ENCODE measurements at regions not wholly inside any gene's neighbourhood (a gene's known extent, or its start where the extent isn't known, plus 50 kb on each side); places are given as distances from the start of the nearest gene placed in this dataset.
"Not testable (repeated sequence)": the region's sequence is repeated elsewhere in the genome, so short reads cannot be mapped to it uniquely, and the experiment has no call there.

DNA sequence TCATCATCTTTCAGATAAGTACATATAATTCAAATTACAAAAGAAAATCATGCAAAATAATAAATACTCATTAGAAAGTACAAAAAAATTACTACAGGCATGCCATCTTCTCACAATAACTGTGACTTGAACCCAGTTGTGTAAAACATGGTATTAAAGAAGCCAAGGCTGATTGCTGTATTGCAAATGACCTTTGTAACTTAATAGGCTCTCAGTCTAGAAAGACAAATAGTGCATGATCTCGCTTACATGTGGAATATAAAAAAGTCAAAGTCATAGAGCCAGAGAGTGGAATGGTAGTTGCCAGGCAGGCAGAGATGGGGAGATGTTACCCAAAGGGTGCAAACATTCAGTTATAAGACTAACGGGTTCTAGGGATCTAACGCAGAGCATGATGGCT, 626.1 kb downstream of the COL12A1 start:
- DNase-seq (ENCODE audit: low spot score), result no peak

DNA sequence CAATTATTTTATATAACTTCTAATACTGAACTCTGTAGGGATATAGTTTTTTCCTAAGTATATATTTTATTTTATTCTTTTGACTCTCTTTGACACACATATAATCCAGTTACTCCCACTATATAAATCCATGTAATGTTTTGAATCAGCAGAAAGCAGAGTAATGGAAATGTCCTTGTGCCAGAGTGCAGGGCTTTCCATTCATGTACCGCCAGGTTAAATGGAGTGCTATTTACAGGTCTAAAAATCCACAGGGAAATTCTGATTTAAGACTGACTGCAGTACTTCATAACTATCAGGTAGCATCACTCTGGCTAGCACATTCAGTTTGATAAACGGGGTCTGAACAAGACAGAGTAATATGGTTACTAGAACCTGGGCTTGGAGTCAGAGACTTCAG, 626.8 kb downstream of the COL12A1 start:
- no peak for DNase-seq (ENCODE audit: low spot score)

DNA sequence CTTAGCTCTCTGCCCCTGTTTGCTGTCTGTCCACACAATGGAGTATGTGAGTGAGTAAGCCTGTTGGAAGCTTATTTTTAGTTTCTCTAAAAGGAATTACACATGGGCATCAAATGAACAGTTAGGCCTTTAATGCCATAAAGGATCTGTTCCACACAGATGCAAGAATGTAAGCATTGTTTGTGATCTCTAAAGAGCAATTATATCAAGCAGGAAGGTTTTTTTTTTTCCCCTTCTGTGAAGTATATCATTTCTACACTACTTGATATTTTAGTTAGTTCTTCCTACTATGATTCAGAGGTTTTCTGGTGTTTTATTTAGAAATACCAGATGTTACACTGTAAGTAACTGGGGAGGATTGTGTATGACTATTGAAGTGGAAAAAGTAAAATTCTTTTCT, 627.5 kb downstream of the COL12A1 start:
- peak; percentile 26 for DNase-seq (ENCODE audit: low spot score)

DNA sequence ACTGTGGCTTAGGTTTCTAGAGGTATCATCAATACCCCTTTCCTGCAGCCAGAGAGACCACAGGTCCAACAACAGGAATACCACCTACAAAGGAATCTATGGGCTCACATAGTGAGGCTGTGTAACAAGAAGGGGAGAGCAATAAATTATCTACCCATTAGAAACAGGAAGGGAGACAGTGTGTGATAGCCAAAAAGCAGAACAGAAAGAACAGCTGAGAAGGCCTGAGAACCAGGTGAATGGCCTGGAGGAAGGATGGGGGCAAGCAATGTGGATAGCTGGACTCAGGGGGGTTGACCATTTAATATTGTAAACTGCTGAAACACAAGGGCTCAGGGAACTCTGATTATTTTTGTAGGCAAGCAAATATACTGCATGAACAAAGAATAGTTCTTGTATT, 628.2 kb downstream of the COL12A1 start:
- no peak for DNase-seq (ENCODE audit: low spot score)

DNA sequence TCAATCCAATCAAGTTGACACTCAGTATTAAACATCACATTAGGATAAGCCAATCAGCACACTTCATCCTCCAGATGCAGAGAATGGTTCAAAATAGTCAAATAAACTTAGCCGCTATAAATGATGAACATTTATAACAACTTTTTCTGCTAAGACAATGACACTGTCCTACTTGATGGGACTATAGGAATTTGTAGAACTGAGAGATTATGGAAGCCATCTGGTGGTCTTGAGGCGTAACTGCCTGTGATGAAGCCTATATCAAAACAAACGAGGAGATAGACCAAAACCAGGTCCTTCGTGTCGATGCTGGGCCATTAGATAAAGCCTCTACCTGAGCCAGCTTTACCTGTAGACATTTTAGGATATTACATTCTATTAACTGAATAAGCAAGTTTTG, 631.1 kb downstream of the COL12A1 start:
- DNase-seq (ENCODE audit: low spot score), result peak; percentile 55

DNA sequence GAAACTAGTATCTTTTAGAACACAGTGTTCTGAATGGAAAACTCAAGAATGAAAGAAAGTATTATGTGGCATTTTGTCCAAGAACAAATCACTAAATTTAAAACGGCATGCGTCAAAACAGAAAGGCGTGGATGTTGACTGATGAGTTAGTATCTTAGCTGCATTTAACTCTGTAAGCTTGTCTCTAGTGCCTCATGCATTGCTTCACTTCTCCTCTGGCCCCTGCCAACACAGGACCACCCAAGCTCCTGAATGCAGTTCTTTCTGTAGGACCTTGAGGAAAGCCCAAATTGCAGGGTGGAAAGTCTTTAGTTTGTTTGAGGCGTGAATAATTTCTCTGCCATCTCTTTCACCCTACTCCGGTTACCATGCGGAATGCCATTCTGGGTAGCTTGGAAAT, 632.2 kb downstream of the COL12A1 start:
- DNase-seq (ENCODE audit: low spot score), result no peak

DNA sequence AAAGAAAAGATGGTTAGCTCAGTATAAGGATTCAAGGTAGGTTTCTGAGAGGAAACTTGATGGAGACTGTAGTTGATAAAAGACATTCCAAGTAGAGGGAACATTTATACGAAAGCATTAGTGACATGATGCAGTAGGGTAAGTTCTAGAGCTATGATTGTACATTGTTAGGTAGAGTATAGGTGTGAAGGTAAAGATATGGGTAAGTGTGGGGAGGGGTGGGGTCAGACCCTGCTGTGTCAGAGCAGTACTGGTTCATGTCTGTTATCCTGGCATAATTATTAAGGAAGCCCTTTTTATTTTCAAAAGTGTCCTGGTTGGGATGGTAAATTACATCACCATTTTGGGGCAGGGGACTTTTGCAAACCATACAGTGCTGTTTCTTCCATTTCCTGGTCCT, 635.8 kb downstream of the COL12A1 start:
- DNase-seq (ENCODE audit: low spot score), result no peak

DNA sequence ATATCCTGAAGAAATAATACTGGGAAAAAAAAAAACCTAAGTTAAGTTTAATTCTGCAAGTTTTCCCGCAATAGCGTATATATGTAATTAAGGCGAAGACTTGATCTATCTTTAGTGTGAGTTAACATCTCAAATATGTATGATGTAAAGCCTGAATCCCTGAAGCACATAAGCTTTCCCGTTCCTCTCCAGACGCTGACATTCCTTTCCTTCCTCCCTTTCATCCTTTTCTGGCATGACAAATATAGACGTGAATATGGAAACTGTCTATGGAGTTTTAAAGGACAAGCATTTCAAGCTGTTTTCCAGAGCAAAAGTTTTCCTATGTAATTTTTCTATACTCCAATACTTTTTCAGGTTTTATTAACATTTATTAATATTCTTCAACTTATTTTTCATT, 637.0 kb downstream of the COL12A1 start:
- peak; percentile 75 for DNase-seq (ENCODE audit: low spot score)

DNA sequence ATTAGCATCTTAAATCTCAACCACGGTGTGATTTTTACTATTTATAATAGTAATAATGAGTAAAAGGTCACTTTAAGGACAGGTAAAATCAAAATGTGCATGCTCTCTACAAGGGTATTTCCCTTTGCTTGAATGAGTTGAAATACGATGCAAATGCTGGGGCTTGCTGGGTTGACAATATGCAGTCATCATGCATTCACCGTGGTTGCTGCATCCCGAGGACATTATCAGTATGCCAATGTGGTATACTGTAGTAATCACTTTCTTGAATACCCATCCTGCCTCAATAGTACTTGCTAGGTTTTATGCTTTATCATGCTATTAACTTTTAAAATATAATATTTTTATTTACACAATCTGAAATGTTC, 637.9 kb downstream of the COL12A1 start:
- not testable (repeated sequence) for DNase-seq (ENCODE audit: low spot score)

DNA sequence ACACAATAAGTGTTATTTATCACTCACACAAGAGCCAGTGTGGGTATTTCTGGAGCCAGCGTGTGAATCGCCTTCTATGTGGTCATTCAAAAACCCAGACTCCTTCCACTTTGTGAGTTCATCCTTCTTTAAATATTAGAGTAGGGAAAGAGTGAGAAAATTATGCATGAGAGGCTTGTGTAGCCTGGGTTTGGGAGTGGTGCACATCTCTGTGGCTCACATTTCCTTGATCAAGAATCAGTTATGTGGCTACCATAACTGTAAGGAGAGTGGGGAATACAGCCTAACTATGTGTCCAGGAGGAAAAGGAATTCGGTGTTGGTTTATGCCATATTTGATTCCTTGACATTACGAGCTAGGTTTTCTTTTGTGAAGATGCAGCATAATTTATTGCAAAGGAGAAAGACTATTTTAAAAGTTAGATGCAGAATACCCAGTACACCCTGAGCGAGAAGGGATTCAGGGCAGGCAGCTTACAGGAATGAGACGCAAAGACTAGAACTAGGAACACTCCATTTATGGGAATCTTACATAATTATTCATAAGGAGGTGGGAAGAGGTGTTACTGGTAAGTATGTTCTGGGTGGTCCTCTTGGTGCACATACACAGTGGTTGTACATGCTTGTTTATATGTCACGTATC, 638.5 kb downstream of the COL12A1 start:
- no peak for DNase-seq (ENCODE audit: low spot score)

DNA sequence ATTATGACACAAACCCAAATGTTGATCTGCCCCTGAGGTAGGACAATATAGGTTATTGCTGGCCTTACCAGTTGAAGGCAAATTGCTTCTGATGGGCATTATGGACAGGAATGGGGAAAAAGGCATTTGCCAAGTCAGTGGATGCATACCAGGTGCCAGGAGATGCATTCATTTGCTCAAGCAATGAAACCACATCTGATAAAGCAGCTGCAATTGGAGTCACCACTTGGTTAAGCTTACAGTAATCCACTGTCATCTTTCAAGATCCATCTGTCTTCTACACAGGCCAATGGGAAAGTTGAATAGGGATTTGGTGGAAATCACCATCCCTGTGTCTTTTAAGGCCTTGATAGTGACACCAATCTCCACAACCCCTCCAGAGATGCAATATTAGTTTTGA, 648.6 kb downstream of the COL12A1 start:
- no peak for DNase-seq (ENCODE audit: low spot score)

DNA sequence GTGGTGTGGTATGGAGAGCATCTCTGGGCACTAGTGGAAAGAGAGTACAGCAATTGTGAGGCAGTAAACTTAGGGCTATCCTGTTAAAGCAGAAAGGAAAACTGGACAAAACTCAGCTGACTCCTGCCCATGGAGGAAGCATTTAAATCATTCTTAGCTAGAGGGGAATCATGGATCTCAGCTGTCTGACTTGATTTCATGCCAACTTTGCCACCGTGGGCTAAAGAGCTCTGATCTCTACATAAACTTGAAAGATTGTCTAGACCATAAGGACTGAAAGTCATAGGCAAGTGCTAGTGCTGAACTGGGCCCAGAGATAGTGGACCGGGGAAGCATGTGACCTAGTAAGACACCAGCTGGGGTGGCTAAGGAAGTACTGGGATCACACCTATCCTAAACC, 651.8 kb downstream of the COL12A1 start:
- no peak for DNase-seq (ENCODE audit: low spot score)

DNA sequence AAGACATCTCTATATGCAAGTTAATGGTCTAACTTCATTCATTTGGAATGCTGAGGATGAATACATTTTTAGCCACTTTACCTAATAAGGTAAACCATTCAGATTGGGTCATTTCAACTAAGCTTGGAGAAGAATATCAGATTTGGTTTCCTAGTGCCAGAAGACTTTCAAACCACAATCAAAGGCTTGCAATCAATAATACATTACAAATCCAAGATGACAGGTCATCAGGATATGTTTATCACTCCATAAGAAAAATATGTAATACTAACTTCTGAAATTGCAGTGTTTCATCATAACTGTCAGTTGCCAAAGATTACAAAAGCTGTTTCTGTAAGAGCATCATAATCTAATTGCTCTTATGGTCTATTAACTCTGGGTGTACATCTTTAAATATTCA, 654.0 kb downstream of the COL12A1 start:
- no peak for DNase-seq (ENCODE audit: low spot score)

DNA sequence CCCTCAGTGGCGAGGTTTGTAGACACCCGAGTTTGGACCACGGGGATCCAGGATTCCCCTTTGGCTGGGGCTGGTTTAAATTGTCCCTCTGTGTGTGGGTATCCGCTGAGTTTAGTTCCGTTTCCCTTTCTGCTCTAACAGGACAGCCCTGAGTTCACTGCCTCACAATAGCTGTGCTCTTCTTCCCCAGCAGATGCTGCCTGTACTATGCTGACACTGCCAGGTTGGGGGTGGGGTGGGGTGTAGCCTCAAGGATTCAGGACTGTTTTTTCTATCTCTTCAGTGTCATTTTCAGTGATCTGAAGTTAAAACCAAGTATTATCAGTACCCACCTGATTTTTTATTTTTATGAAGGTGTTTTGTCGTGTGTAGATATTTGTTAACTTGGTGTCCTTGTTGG, 655.0 kb downstream of the COL12A1 start:
- no peak for DNase-seq (ENCODE audit: low spot score)

DNA sequence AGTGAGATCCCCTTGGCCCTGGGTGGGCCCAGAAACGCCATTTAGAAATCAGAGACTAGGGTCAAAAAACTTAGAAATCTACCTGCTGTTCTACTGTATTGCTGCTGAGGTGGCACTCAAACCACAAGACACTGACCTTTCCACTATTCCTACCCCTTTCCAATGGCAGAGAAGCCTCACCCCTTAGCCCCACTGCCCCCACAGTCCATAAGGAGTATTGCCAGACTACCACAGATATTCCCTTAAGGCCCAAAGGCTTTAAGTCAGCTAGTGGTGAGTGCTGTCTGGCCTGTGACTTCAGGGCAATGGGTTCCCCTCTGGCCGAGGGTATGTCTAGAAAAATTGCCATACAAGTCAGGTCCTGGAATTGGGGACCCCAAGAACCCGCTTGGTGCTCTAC, 656.1 kb downstream of the COL12A1 start:
- no peak for DNase-seq (ENCODE audit: low spot score)

DNA sequence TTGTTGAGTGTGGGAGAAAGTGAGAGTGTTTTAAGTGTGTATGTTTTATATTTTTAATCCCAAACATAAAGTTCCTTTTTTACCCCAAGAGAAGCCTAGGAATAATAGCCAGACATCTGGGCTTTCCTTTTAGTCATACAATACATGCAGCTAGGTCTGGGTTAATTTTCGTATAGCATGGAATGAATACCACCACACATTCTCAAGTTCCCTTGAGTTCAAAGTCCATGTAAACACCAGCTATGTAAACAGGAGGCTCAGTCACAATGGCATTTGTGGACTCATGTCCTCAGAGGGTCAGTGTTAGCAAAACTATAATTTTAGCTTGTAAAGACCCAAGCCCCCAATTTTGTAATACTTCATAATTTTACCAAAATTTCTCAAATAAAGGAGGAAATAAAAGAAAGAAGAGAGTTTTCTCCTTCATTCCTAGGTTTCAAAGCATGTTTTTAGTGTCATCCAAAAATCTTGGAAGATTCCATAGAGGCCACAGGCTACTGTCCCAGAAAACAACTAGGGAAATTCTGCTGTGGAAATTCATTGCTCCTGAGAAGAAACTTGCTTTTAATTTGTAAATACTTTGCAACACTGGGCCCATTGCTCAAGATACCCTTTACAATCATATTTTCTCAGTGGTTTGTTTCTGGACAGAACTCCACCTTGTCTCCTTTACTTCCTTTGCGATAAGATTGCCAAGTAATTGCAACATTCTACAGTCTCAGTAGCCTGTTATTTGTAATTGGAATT, 671.2 kb downstream of the COL12A1 start:
- DNase-seq (ENCODE audit: low spot score), result no peak

DNA sequence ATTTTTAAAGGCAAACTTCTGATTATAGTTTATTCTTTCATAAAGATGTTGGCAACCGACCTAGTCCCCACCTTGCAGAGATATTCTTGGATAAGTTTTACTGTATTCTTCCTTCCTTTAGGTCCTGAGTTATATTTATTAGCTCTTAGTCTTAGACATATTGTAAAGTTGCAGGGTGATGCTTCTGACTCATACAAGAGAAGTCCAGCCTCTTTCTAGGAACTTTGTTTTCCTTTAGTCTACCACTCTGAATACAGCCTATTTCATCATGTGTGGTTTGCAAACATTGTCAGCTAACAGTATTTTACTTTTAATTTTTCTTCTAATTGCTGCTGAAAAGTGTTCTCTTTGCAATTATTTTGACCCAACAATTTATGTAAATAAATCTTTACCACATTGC, 686.7 kb downstream of the COL12A1 start:
- DNase-seq (ENCODE audit: low spot score), result peak; percentile 4

DNA sequence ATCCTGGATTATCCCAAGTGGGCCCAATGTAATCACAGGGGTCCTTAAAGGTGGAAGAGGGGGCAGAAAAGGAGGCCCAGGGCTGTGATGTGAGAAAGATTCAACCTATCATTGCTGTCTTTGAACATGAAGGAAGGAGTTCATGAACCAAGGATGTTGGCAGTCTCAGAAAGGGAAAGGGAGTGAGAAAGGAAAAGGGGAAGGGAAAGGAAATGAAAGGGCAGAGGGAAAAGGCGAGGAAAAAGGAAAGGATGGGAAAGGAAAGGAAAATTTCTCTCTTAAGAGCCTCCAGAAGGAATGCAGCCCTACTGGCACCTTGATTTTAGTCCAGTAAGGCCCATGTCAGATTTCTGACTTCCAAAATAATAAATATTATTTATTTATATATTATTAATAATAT, 687.8 kb downstream of the COL12A1 start:
- DNase-seq (ENCODE audit: low spot score), result no peak

DNA sequence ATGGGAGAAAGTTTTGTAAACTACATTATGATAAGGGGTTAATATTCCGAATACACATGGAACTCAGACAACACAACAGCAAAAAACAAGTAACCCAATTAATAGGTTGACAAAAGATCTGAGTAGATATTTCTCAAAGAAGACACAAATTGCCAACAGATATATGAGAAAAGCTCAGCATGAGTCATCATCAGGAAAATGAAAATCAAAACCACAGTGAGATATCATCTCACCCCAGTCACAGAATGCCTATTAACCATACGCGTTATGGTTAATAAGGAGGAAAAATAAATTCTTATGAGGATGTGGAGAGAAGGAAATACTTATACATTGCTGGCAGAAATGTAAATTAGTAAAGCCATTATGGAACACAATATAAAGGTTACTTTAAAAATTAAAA, 695.0 kb downstream of the COL12A1 start:
- no peak for DNase-seq (ENCODE audit: low spot score)

DNA sequence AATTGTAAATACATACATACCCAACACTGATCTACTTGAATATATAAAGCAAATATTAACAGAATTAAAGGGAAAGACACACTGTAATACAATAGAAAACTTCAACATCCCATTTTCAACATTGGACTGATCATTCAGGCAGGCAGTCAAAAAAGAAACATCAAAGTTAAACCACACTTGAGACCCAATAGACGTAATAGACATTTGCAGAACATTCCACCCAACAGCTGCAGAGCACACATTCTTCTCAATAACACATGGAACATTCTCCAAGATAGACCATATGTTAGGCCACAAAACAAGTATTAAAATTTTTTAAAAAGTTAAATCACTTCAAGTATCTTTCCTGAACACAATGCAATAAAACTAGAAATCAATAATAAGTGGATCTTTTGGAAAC, 698.2 kb downstream of the COL12A1 start:
- DNase-seq (ENCODE audit: low spot score), result no peak

DNA sequence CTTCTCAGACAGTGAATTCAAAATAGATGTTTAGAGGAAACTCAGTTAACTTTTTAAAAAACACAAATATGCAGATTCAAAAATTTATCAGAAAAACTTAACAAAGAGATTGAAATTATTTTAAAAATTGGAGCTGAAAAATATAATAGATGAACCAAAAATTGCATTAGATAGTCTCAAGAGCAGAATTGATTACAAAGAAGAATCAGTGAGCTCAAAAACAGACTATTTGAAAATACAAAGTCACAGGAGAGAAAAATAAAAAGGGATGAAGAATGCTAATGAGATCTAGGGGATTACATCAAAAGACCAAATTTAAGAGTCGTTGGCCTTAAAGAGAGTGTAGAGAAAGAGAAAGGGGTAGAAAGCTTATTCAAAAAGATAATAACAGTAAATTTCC, 700.5 kb downstream of the COL12A1 start:
- no peak for DNase-seq (ENCODE audit: low spot score)

DNA sequence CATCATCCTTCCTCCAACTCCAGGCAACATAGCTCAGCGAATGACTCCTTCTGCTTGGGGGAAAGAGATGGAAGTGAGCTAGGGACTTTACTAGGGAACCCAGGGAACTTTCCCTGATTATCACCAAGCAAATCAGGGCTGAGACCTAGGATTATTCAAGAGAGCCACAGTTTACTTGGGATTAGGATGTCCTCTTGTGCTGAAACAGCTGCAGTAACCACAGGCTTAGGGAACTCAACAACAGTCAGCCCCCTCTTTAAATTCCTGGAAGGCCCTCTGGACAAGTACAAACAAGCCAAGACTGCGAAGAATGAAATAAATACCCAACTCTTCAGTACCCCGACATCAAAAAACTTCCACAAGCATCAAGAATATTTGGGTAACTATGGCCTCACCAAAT, 700.9 kb downstream of the COL12A1 start:
- no peak for DNase-seq (ENCODE audit: low spot score)

DNA sequence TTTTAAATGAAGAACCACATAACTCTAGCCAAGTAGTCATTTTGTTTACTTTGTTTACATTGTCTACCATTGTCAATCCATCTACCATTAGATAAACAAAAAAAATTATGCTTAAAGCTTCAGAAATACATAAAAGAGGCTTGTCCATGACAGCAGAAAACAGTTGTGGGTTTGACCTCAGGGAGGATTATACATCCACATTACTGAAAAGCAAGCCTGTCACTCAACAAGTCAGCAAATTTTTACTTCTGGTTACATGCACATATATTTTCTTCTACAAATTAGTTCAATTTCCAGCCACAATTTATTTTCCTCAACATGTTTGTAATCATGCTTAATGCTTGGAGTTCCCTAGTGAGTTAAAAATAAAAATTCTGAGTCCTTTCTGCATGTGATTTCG, 713.3 kb downstream of the COL12A1 start:
- DNase-seq (ENCODE audit: low spot score), result no peak

DNA sequence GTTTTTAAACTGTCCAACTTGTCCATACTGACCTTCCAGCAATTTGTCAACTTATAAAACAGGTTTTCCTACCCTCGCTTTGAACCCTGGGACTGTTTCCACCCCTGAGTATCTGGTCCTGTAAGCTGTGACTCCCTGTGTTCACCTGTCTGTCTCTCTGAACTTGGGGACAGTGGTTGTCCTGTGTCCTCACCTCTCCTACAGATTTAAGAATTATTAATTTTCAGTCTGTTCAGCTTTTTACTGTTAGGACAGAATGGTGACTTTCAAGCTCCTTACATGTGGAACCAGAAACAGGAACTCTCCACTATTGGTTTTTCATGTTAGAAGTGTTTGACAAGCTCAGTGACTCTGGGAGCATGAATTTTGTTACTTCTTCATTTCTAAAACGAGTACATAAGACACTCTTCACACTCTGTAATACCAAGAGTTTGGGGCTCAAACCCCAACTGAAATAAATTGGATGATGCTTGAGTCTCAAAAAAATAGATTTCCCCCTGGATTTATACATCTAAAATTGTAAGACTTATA, 713.9 kb downstream of the COL12A1 start:
- DNase-seq (ENCODE audit: low spot score), result no peak

Measured in kidney capillary endothelial cell (primary cell).